NB4 (cell line): ENCODE measurements at regions not wholly inside any gene's neighbourhood (a gene's known extent, or its start where the extent isn't known, plus 50 kb on each side); places are given as distances from the start of the nearest gene placed in this dataset.

Experiments
- MYC ChIP-seq: IDR thresholded peaks from 2 replicates; pipeline ENCODE4 v1.6.1; 2011; ENCODE audit warnings: low read depth, low read length
- POLR2A ChIP-seq: IDR thresholded peaks from 2 replicates; pipeline ENCODE4 v1.6.1; 2011; ENCODE audit warnings: mild to moderate bottlenecking; ENCODE audit not compliant: insufficient read length; ENCODE audit errors: extremely low read depth
- TF ChIP-seq, protein P1 (sequence below): IDR thresholded peaks from one replicate; pipeline ENCODE4 v1.5.1; 2012; ENCODE audit warnings: low read depth, low read length
- TF ChIP-seq, protein P2 (sequence below): IDR thresholded peaks from 2 replicates; pipeline ENCODE4 v1.6.1; 2011; ENCODE audit warnings: low read depth, low read length

DNA sequence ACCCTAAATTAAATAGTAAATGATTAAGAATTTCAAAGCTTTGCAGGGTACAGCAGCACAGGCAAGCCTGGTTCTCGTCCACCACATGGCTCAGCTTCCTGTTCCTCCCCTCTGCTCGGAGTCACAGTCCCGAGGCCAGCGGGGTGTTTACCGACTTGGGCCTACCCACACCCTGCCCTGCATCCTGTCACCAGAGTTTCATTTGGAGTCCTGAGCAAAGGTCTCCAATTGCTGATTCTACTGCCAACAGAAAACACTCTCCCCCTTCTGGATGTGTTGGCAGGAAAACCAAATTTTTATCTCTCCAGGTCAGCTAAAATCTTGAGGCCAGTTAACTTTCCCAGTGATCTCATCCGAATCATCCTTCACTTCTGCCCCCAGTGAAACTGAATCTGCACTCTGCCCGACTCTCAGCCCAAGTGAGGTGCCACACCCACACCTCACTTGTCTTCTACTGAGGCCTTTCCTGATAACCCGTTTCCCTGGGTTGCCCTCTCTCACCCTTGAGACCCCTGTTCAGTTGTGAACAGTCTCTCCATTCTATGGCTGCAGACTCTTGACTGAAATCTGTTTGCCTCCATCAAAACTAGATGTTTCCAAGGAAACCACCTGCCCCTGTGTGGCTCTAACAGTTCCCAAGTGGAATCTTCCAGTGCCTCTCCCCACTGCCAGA, 71.2 kb downstream of the VCPKMT start:
- TF ChIP-seq POLR2A, result peak; percentile 30
- TF ChIP-seq, protein P1, sequence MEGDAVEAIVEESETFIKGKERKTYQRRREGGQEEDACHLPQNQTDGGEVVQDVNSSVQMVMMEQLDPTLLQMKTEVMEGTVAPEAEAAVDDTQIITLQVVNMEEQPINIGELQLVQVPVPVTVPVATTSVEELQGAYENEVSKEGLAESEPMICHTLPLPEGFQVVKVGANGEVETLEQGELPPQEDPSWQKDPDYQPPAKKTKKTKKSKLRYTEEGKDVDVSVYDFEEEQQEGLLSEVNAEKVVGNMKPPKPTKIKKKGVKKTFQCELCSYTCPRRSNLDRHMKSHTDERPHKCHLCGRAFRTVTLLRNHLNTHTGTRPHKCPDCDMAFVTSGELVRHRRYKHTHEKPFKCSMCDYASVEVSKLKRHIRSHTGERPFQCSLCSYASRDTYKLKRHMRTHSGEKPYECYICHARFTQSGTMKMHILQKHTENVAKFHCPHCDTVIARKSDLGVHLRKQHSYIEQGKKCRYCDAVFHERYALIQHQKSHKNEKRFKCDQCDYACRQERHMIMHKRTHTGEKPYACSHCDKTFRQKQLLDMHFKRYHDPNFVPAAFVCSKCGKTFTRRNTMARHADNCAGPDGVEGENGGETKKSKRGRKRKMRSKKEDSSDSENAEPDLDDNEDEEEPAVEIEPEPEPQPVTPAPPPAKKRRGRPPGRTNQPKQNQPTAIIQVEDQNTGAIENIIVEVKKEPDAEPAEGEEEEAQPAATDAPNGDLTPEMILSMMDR, result no peak
- TF ChIP-seq, protein P2, sequence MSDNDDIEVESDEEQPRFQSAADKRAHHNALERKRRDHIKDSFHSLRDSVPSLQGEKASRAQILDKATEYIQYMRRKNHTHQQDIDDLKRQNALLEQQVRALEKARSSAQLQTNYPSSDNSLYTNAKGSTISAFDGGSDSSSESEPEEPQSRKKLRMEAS, result peak; percentile 89
- TF ChIP-seq MYC, result peak; percentile 89
